ENCODE measurements at regions not wholly inside any gene's neighbourhood (a gene's known extent, or its start where the extent isn't known, plus 50 kb on each side); places are given as distances from the start of the nearest gene placed in this dataset.

GRCh38 chr6:14720411-14721102, 525.3 kb upstream of the JARID2 start:
- H3K27ac Mint-ChIP-seq = peak overlapping the region; percentile 78
- ATAC-seq (ENCODE audit: low read depth) (no peak), DNase-seq (no peak)
- H3K27me3 Mint-ChIP-seq = no peaks in the 10 kb centered on the region
- intact Hi-C loops (cut with micrococcal nuclease) = no loop called here
- peak overlapping the region; percentile 22 for H3K4me3 Mint-ChIP-seq
- H3K9me3 Mint-ChIP-seq = peaks cover 4% of the 10 kb centered on the region
- CTCF ChIA-PET = no interaction called here
- POLR2A ChIA-PET = interaction anchor here (1.1 kb wide), 1 partner anchor 8 kb away, joined by 3 read pairs; no protein-coding TSS in a partner anchor
- H3K36me3 Mint-ChIP-seq (ENCODE audit: low read depth) = no peaks in the 10 kb centered on the region
- peaks cover 81% of the 10 kb centered on the region for H3K4me1 Mint-ChIP-seq
- no peak for TF ChIP-seq CTCF (IDR thresholded peaks at IDR 0.05)

- CTCF ChIA-PET = no interaction called here
- H3K27ac Mint-ChIP-seq = peak overlapping the region; percentile 78
Measured at GRCh38 chr6:14721103-14721758, 524.6 kb upstream of the JARID2 start.

GRCh38 chr6:14722001-14722562, 523.8 kb upstream of the JARID2 start:
- POLR2A ChIA-PET = interaction anchor here (0.7 kb wide), 1 partner anchor 114 kb away, joined by 3 read pairs; no protein-coding TSS in a partner anchor
- Mint-ChIP-seq H3K4me3 (no peak overlapping the region), H3K4me1 (peaks cover 74% of the 10 kb centered on the region), H3K9me3 (peaks cover 4% of the 10 kb centered on the region), H3K27ac (peak overlapping the region; percentile 80), H3K36me3 (ENCODE audit: low read depth) (no peaks in the 10 kb centered on the region), H3K27me3 (no peaks in the 10 kb centered on the region)
- no peak for ATAC-seq (ENCODE audit: low read depth)
- CTCF ChIA-PET = no interaction called here
- no peak for DNase-seq
- TF ChIP-seq CTCF (IDR thresholded peaks at IDR 0.05) = no peak
- intact Hi-C loops (cut with micrococcal nuclease) = no loop called here

More at GRCh38 chr6:14721103-14721758, 524.6 kb upstream of the JARID2 start:
- ATAC-seq (ENCODE audit: low read depth) = peak; percentile 34
- TF ChIP-seq CTCF (IDR thresholded peaks at IDR 0.05) = no peak
- Mint-ChIP-seq H3K27me3 (no peaks in the 10 kb centered on the region), H3K4me3 (peak overlapping the region; percentile 7), H3K9me3 (peaks cover 4% of the 10 kb centered on the region), H3K4me1 (peaks cover 79% of the 10 kb centered on the region), H3K36me3 (ENCODE audit: low read depth) (no peaks in the 10 kb centered on the region)
- intact Hi-C loops (cut with micrococcal nuclease) = no loop called here
- DNase-seq = no peak
- POLR2A ChIA-PET = interaction anchor here (1.1 kb wide), 1 partner anchor 8 kb away, joined by 3 read pairs; no protein-coding TSS in a partner anchor

GRCh38 chr6:14722704-14723103, 523.2 kb upstream of the JARID2 start:
- ChIA-PET CTCF (interaction anchor here (0.7 kb wide), 1 partner anchor 184 kb away, joined by 3 read pairs; no protein-coding TSS in a partner anchor), POLR2A (no interaction called here)
- H3K36me3 Mint-ChIP-seq (ENCODE audit: low read depth) = no peaks in the 10 kb centered on the region
- no peaks in the 10 kb centered on the region for H3K27me3 Mint-ChIP-seq
- DNase-seq = no peak
- peaks cover 71% of the 10 kb centered on the region for H3K4me1 Mint-ChIP-seq
- H3K4me3 Mint-ChIP-seq = no peak overlapping the region
- H3K27ac Mint-ChIP-seq = peak overlapping the region; percentile 80
- H3K9me3 Mint-ChIP-seq = peaks cover 4% of the 10 kb centered on the region
- peak; percentile 69 for ATAC-seq (ENCODE audit: low read depth)
- intact Hi-C loops (cut with micrococcal nuclease) = no loop called here
- TF ChIP-seq CTCF (IDR thresholded peaks at IDR 0.05) = no peak

GRCh38 chr6:14723535-14724086, 522.3 kb upstream of the JARID2 start:
- H3K4me1 Mint-ChIP-seq = peaks cover 74% of the 10 kb centered on the region
- H3K9me3 Mint-ChIP-seq = peaks cover 4% of the 10 kb centered on the region
- TF ChIP-seq CTCF (IDR thresholded peaks at IDR 0.05) = no peak
- DNase-seq = no peak
- ChIA-PET POLR2A (no interaction called here), CTCF (no interaction called here)
- peak overlapping the region; percentile 67 for H3K27ac Mint-ChIP-seq
- H3K4me3 Mint-ChIP-seq = no peak overlapping the region
- no peaks in the 10 kb centered on the region for H3K36me3 Mint-ChIP-seq (ENCODE audit: low read depth)
- no peak for ATAC-seq (ENCODE audit: low read depth)
- no peaks in the 10 kb centered on the region for H3K27me3 Mint-ChIP-seq
- intact Hi-C loops (cut with micrococcal nuclease) = no loop called here

Measured in activated B cell treated with CpG ODN at 0.5 μM for 24 hours (primary cell).